Chondrocyte (in vitro differentiated cells): ENCODE measurements at regions not wholly inside any gene's neighbourhood (a gene's known extent, or its start where the extent isn't known, plus 50 kb on each side); places are given as distances from the start of the nearest gene placed in this dataset.
A peak's percentile ranks its signal among the peaks of the same experiment; 100 is the strongest.

Source experiments
- DNase-seq: peaks from one replicate; pipeline ENCODE4 v3.0.0; 2021; ENCODE audit warnings: mixed read lengths, low spot score
- H3K27ac Mint-ChIP-seq: one replicate; pipeline ENCODE4 v1.8.0; 2021; ENCODE audit warnings: mild to moderate bottlenecking, moderate library complexity, mixed read lengths; ENCODE audit not compliant: unreplicated experiment
- H3K27me3 Mint-ChIP-seq: 2 replicates; pipeline ENCODE4 v1.8.0; 2021; ENCODE audit warnings: low read depth, mixed read lengths
- H3K36me3 Mint-ChIP-seq: 2 replicates; pipeline ENCODE4 v1.8.0; 2021; ENCODE audit warnings: low read depth, mixed read lengths
- H3K4me1 Mint-ChIP-seq: 2 replicates; pipeline ENCODE4 v1.8.0; 2021; ENCODE audit warnings: low read depth, mild to moderate bottlenecking, mixed read lengths
- H3K4me3 Mint-ChIP-seq: one replicate; pipeline ENCODE4 v1.8.0; 2021; ENCODE audit warnings: mild to moderate bottlenecking, moderate library complexity, mixed read lengths; ENCODE audit not compliant: unreplicated experiment
- H3K9me3 Mint-ChIP-seq: 2 replicates; pipeline ENCODE4 v1.8.0; 2021; ENCODE audit warnings: low read depth, mixed read lengths
- TF ChIP-seq, protein P1 (sequence below): fragments of 200-600 bp; sonication (generic); IDR thresholded peaks from 2 replicates; pipeline ENCODE4 v1.5.0; 2021; ENCODE audit warnings: antibody characterized with exemption, mild to moderate bottlenecking, moderate library complexity

GRCh38 chr9:126238415-126238814, 88.2 kb upstream of the MVB12B start:
- Mint-ChIP-seq H3K4me1 (no peaks in the 10 kb centered on the region), H3K9me3 (peaks cover 13% of the 10 kb centered on the region), H3K27ac (no peak overlapping the region), H3K27me3 (peaks cover 4% of the 10 kb centered on the region), H3K36me3 (peaks cover 2% of the 10 kb centered on the region), H3K4me3 (no peak overlapping the region)
- TF ChIP-seq, protein P1, sequence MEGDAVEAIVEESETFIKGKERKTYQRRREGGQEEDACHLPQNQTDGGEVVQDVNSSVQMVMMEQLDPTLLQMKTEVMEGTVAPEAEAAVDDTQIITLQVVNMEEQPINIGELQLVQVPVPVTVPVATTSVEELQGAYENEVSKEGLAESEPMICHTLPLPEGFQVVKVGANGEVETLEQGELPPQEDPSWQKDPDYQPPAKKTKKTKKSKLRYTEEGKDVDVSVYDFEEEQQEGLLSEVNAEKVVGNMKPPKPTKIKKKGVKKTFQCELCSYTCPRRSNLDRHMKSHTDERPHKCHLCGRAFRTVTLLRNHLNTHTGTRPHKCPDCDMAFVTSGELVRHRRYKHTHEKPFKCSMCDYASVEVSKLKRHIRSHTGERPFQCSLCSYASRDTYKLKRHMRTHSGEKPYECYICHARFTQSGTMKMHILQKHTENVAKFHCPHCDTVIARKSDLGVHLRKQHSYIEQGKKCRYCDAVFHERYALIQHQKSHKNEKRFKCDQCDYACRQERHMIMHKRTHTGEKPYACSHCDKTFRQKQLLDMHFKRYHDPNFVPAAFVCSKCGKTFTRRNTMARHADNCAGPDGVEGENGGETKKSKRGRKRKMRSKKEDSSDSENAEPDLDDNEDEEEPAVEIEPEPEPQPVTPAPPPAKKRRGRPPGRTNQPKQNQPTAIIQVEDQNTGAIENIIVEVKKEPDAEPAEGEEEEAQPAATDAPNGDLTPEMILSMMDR: no peak
- DNase-seq: no peak

DNA sequence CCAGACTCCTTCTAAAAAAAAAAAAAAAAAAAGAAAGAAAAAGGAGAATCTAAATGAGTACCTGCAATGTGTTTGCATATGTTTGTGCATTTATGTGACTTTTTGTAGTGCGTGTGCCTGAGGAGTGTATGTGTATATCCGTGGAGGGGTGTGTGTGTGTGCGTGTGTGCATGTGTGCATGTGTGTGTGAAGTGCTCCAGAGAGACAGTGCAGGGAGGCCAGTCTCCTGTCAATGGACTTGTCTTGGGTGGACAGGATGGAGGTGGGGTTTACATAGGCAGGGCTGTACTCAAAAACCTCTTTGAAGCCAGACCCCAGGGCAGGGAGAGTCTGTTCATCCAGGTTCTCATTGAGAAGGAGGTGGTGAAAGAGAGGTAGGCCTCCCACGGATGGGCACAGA, 87.1 kb upstream of the MVB12B start:
- H3K4me3 Mint-ChIP-seq: no peak overlapping the region
- H3K27ac Mint-ChIP-seq: no peak overlapping the region
- peak; percentile 26 for DNase-seq
- H3K36me3 Mint-ChIP-seq: peaks cover 3% of the 10 kb centered on the region
- peaks cover 16% of the 10 kb centered on the region for H3K9me3 Mint-ChIP-seq
- no peaks in the 10 kb centered on the region for H3K4me1 Mint-ChIP-seq
- TF ChIP-seq, protein P1: no peak
- H3K27me3 Mint-ChIP-seq: peaks cover 4% of the 10 kb centered on the region

DNA sequence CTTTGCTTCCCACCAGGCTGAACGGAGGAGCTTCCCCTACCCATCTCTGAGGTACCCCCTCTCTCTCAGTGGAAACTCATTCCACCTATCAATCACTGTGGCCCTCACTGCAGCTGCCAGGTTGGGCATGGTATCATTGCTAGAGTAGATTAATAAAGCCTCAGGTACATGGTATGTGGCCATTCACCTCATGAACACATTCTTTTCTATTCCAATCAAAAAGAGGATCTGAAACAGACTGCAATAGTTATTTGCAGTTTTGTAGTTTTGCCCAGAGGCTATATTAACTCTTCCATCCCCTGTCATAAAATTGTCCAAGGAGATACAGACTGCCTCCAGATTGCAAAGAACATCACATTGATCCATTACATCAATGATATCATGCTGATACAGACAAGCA, 85.8 kb upstream of the MVB12B start:
- TF ChIP-seq, protein P1: no peak
- Mint-ChIP-seq H3K27ac (no peak overlapping the region), H3K4me1 (no peaks in the 10 kb centered on the region), H3K27me3 (peaks cover 4% of the 10 kb centered on the region), H3K9me3 (peaks cover 23% of the 10 kb centered on the region), H3K36me3 (peaks cover 6% of the 10 kb centered on the region), H3K4me3 (no peak overlapping the region)
- DNase-seq: no peak

GRCh38 chr9:126248680-126249079, 77.9 kb upstream of the MVB12B start:
- Mint-ChIP-seq H3K4me1 (no peaks in the 10 kb centered on the region), H3K4me3 (no peak overlapping the region), H3K36me3 (peaks cover 6% of the 10 kb centered on the region), H3K9me3 (peaks cover 16% of the 10 kb centered on the region), H3K27me3 (no peaks in the 10 kb centered on the region), H3K27ac (no peak overlapping the region)
- TF ChIP-seq, protein P1: no peak
- DNase-seq: no peak

- DNase-seq: no peak
- no peak overlapping the region for H3K27ac Mint-ChIP-seq
- H3K36me3 Mint-ChIP-seq: peaks cover 4% of the 10 kb centered on the region
- TF ChIP-seq, protein P1: no peak
- H3K4me3 Mint-ChIP-seq: no peak overlapping the region
- peaks cover 62% of the 10 kb centered on the region for H3K27me3 Mint-ChIP-seq
- peaks cover 5% of the 10 kb centered on the region for H3K9me3 Mint-ChIP-seq
- H3K4me1 Mint-ChIP-seq: no peaks in the 10 kb centered on the region
Measured at GRCh38 chr9:126261584-126262356, 64.9 kb upstream of the MVB12B start.
